ENCODE measurements at regions not wholly inside any gene's neighbourhood (a gene's known extent, or its start where the extent isn't known, plus 50 kb on each side); places are given as distances from the start of the nearest gene placed in this dataset.

GRCh38 chr15:46872286-46872980, 844.9 kb upstream of the SEMA6D start:
- DNase-seq (ENCODE audit: low read depth in 4 of 4, low spot score in 3 of 4) = no peak

GRCh38 chr15:46872981-46873330, 844.3 kb upstream of the SEMA6D start:
- DNase-seq (ENCODE audit: low read depth in 4 of 4, low spot score in 3 of 4) = no peak

DNA sequence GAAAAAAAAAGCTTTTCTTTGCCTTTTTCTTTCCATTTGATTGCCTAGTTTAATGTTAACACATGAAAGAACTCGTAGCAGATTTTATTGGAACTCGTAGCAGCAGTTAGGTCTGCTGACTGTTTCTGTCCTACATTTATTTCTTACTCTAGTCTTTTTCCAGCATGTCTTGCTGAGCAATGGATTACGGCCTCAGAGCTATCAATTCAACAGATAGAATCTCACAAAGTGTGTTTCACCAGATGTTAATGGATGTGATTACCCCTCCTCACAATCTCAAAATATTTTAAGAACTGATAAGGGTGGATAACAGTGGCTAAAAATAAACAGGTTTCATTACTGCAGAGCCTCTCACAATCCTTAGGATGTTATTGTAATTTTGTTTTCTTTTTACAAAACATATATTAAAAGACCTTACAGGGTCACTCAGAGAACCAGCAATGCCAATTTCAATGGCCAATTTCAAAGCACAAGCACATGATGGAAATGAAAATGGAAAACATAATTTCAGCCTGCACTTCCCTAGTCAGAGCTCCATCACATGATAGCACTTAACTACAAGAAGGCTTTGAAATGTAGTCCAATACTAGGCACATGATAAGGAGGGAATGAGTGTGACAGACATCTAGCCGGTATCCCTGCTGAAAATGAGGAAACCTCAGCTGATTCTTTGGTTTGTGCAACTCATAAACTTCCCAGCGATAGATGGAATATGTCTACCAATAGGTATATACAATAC, 838.1 kb upstream of the SEMA6D start:
- DNase-seq (ENCODE audit: low read depth in 4 of 4, low spot score in 3 of 4) = no peak

DNA sequence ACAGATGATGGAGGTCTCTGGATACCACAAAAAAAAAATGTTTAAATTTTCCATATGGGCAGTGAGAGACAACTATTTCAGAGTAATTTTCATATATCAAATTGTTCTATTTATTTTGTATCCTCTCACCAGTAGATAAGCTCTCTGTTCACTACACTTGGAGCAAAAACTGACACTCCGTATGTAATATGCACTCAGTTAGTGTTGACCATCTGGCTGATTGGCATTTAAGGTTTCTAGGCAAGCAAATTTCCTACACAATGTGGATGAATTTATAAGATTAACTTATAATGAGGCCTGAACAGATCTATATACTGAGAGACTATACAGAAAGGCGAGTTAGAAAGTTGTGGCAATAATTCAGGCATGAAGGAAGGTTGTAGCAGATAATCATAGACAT, 836.5 kb upstream of the SEMA6D start:
- no peak for DNase-seq (ENCODE audit: low read depth in 4 of 4, low spot score in 3 of 4)

DNA sequence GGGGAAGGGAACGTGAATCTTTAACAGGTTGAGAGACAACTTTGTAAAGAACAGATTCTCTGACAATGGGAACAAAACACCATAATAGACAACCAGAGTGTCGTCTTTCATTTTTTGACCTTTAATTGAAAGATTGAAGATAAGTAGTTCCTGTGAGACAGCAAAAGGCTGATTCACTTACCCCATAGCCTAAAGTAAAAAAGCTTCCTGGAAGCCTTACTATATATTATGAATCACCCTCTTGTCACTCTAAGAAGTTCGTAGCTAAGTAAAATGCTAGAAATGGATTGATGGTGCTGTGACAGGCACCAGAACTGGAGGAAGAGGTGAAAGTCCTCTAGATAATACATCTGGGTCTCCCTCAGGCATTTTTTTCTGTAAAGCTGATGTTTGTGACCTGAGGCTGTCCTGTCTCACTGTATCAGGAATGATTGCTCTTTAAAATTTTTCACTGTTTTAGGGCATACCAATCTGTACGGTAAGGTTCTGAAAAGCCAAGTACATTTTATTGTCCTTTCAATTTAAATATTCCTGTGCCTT, 824.6 kb upstream of the SEMA6D start:
- no peak for DNase-seq (ENCODE audit: low read depth in 4 of 4, low spot score in 3 of 4)

GRCh38 chr15:46894644-46895043, 822.7 kb upstream of the SEMA6D start:
- no peak for DNase-seq (ENCODE audit: low read depth in 4 of 4, low spot score in 3 of 4)

GRCh38 chr15:46897266-46897665, 820.0 kb upstream of the SEMA6D start:
- DNase-seq (ENCODE audit: low read depth in 4 of 4, low spot score in 3 of 4) = no peak

DNA sequence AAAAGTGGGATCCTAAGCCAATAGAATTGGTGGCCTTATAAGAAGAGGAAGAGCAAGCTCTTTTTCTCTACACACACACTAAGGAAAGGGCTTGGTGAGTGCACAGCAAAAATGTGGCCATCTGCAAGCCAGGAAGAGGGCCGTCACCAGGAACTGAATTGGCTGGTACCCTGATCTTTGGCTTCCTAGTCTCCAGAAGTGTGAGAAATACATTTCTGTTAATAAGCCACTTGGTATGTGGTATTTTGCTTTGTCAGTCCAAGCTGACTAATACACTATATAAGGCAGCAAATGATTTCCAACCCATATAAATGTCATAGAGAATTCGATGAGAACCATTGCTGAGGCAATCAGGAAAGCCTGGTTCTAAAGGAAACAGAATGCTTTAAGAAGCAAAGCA, 816.3 kb upstream of the SEMA6D start:
- DNase-seq (ENCODE audit: low read depth in 4 of 4, low spot score in 3 of 4) = no peak

- no peak for DNase-seq (ENCODE audit: low read depth in 4 of 4, low spot score in 3 of 4)
Measured at GRCh38 chr15:46917721-46918252, 799.5 kb upstream of the SEMA6D start.

DNA sequence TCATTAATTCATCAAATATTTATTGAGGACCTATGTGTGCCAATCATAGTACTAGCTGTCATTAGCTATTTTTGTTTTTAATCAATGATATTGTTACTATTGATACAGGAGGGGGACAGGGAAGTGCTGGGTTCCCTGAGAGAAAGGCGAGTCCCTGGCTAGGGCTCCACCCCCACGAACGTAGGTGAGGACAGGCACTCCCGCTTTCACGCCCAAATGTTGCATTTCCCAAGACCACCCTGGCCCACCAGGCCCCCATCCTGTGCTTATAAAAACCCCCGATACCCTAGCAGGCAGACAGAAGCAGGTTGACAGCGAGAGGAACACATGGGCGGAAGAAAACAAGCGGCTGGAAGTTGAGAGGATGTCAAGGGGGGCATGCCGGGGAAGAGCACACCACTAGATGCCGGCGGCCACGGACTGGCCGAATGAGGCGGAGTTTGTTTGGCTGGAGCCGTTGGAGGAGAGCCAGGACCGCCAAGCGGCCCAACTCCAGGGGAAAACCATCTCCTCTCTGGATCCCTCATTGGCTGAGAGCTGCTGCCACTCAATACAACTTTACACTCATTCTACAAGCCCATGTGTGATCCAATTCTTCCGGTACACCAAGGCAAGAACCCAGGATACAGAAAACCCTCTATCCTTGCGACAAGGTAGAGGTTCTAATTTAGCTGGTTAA, 798.7 kb upstream of the SEMA6D start:
- no peak for DNase-seq (ENCODE audit: low read depth in 4 of 4, low spot score in 3 of 4)

DNA sequence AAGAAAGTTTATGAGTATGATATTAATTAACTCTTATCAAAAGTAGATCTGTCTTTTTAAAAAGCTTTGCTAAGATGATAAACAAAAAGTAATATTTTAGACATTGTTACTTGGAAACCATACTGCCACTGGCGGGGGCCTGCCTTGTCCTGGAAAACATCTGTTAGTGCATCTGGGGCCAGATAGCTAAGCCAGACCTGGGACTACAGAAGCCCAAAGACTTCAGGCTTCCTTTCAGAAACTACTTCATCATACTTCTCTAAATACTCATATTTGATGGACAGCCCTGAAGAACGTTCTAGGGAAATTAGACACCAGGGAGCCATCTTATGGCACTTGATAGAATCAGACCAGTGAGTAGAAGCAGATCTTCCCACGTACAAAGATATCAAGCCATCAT, 795.4 kb upstream of the SEMA6D start:
- no peak for DNase-seq (ENCODE audit: low read depth in 4 of 4, low spot score in 3 of 4)

- no peak for DNase-seq (ENCODE audit: low read depth in 4 of 4, low spot score in 3 of 4)
Measured at GRCh38 chr15:46930426-46930825, 786.9 kb upstream of the SEMA6D start.

GRCh38 chr15:46933332-46933731, 784.0 kb upstream of the SEMA6D start:
- DNase-seq (ENCODE audit: low read depth in 4 of 4, low spot score in 3 of 4) = no peak

DNA sequence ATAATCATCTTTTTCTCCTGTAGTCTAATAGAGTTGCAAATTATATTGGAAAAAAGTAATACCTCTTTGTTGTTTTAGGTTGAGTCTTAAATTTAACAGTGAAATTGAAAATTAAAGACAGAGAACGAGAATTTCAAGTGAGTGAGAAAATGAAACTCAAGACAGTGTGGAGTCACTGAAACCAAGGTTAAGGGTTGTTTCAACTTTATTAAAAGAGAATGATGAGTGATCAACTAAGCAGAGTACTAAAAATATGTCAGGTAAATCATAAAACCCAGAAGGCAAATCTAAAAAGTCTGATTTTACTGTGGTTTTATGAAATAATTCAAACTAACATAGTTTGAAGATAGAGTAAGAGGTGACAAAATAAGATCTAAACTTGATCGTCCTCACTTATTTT, 782.5 kb upstream of the SEMA6D start:
- no peak for DNase-seq (ENCODE audit: low read depth in 4 of 4, low spot score in 3 of 4)

DNA sequence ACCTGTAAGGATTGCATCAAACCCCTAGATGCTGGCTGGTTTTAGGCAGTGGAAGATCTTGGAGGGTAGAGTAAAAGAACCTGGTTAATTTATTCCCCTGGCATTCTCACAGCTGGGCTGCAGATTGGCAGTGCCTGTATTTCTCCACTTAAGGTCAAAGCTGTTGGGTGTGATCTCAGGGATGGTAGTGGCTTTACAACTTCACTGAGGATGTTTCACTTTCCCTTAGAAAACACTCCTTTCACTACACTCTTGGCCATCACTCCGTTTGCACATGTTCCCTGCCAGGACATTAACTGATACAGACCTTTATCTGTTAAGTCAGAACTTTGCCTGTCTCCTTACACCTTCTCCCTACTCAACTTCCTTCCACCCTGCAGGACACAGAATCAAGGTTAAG, 779.1 kb upstream of the SEMA6D start:
- DNase-seq (ENCODE audit: low read depth in 4 of 4, low spot score in 3 of 4) = no peak

DNA sequence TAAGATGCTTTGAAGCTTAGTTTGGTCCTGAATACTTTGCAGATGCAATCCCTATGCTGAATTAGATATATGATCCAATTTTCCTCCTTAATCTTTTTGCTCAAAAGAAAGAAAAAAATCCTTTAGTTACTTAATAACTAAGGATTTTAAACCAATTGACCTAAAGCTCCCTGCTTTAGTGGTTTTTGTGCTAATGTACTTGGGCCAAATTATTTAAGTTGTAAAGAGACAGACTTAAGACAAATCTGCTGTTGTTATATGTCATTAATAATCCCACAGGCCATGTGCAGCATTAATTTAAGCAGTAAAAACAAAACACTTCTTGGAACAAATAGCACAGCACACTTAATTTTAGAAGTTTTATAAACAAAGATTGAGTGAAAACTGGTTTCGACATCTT, 776.1 kb upstream of the SEMA6D start:
- DNase-seq (ENCODE audit: low read depth in 4 of 4, low spot score in 3 of 4) = peak in 3 of 4 donors; percentile 32 to 35 (median 35)

- DNase-seq (ENCODE audit: low read depth in 4 of 4, low spot score in 3 of 4) = no peak
Measured at GRCh38 chr15:46946953-46947352, 770.4 kb upstream of the SEMA6D start.

GRCh38 chr15:46955576-46955975, 761.7 kb upstream of the SEMA6D start:
- no peak for DNase-seq (ENCODE audit: low read depth in 4 of 4, low spot score in 3 of 4)

DNA sequence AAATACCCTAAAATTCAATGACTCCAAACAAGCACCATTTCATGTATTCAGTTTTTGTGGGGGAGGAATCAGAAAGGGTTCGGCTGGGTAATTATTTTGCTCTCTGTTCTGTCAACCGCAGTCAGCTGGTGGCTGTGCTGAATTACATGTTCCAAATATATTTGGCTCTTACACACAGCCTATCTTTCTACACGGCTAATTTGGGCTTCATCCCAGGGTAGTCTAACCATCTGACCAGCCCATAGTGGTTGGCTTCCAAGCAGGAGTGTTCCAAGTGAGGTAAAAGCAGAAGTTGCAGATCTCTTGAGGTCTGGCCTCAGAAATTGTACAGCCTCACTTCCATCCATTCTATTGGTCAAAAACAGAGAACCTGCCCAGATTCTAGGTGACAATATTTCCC, 760.8 kb upstream of the SEMA6D start:
- no peak for DNase-seq (ENCODE audit: low read depth in 4 of 4, low spot score in 3 of 4)

DNA sequence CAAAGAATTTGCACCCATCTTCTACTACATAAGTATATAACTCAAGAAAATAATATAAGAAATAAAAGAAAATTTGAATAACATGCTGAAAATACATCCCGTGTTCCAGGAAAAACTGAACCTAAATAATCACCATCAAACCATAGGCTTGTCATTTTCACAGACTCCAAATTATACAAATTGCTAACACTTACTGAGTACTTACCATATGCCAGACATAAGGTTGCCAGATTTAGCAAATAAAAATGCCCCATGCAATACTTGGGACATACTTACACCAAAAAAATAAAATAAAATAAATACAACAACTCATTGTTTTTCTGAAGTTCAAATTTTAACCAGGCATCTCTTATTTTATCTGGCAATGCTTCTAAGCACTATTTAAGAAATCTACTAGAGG, 760.4 kb upstream of the SEMA6D start:
- DNase-seq (ENCODE audit: low read depth in 4 of 4, low spot score in 3 of 4) = no peak

DNA sequence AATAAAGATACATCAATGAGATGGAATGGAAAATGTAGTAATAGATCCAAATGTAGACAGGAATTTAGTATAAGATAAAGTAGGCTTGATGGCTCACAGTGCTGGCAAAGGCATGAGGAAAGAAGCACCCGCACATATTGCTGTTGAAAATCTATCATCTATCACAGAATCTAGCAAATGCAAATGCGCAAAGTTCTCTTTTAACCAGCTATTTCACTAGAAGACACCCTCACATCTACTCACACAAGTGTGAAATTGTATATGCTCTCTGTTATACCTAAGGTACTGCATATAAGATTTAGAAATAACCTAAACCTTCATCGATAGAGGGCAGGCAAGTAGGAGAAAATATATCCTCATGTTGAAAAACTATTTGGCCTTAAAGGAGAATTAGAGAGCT, 756.7 kb upstream of the SEMA6D start:
- DNase-seq (ENCODE audit: low read depth in 4 of 4, low spot score in 3 of 4) = no peak
